D721Med (cell line): ENCODE measurements at regions not wholly inside any gene's neighbourhood (a gene's known extent, or its start where the extent isn't known, plus 50 kb on each side); places are given as distances from the start of the nearest gene placed in this dataset.
"Not testable (repeated sequence)": the region's sequence is repeated elsewhere in the genome, so short reads cannot be mapped to it uniquely, and the experiment has no call there.

Experiments used
- DNase-seq: peaks from one replicate; pipeline ENCODE4 v3.0.0; 2011; ENCODE audit warnings: low spot score; ENCODE audit not compliant: insufficient read length
- FAIRE-seq: peaks from 2 replicates; lab custom pipeline; 2011; peaks lifted over from hg19 to GRCh38; lab: Jason Lieb, UNC
- CTCF ChIP-seq: IDR thresholded peaks from 2 replicates; pipeline ENCODE4 v1.5.1; 2012; ENCODE audit warnings: mild to moderate bottlenecking, control low read depth; ENCODE audit not compliant: insufficient read depth; ENCODE audit errors: missing control alignments

GRCh38 chr5:50550993-50551392 lies 109.9 kb upstream of the EMB start:
- FAIRE-seq (no peak), DNase-seq (no peak)
- no peak for TF ChIP-seq CTCF

- TF ChIP-seq CTCF = no peak
- no peak for FAIRE-seq
- DNase-seq = no peak
These were observed 112.5 kb upstream of the EMB start for GRCh38 chr5:50553560-50553984.

- DNase-seq, FAIRE-seq: not testable (repeated sequence)
These were observed 107.8 kb upstream of the PARP8 start for GRCh38 chr5:50558640-50559039.

GRCh38 chr5:50559955-50560354 lies 106.5 kb upstream of the PARP8 start:
- FAIRE-seq = no peak
- no peak for DNase-seq
- TF ChIP-seq CTCF = no peak

GRCh38 chr5:50562694-50563093 lies 103.7 kb upstream of the PARP8 start:
- DNase-seq (no peak), FAIRE-seq (no peak)
- TF ChIP-seq CTCF = no peak

GRCh38 chr5:50564079-50564478 lies 102.4 kb upstream of the PARP8 start:
- FAIRE-seq = no peak
- no peak for TF ChIP-seq CTCF
- no peak for DNase-seq

GRCh38 chr5:50564558-50564957 lies 101.9 kb upstream of the PARP8 start:
- FAIRE-seq (no peak), DNase-seq (no peak)
- no peak for TF ChIP-seq CTCF

- DNase-seq (no peak), FAIRE-seq (no peak)
- no peak for TF ChIP-seq CTCF
These were observed 92.3 kb upstream of the PARP8 start for GRCh38 chr5:50574121-50574520.
